ENCODE measurements at regions not wholly inside any gene's neighbourhood (a gene's known extent, or its start where the extent isn't known, plus 50 kb on each side); places are given as distances from the start of the nearest gene placed in this dataset.

GRCh38 chr1:10848109-10848684 lies 51.8 kb upstream of the CASZ1 start:
- no peak for FAIRE-seq

DNA sequence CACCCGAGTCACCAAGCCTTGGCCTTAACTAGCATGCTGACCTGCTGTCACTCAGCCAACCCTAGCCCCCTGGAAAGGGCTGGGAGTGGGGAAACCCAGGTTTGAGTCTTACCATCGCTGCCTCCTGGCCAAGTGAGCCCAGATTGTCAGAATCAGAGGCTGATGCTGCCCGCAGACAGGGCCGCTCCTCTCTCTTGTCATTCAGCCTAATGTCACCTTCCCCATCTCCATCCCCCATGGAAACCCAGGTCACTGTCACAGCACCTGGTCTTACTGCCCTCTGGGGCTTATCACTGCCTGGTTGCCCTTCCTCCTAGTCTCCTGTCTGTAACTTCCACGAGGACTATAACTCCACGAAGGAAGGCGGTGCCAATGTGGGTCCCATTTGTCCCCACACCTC lies 53.6 kb upstream of the CASZ1 start:
- FAIRE-seq, result no peak

GRCh38 chr1:10851024-10852013 lies 54.9 kb upstream of the CASZ1 start:
- FAIRE-seq, result no peak

DNA sequence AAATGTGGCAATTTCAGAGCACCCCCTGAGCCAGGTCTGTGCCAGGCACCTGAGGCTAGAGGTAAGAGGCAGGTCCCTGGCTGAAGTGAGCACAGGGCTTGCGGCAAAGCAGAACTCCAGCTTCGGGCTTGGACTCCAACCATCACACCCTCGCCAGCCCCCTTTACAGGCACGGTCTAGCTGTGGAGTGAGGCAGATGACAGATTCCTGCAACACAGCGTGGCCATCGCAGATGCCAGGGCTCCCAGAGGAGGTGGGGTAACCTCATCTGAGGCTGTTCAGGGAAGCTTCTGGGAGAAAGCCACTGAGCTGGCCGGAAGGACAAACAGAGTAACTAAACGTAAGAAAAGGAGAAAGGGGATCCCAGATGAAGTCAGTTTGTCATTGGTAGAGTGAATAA lies 55.6 kb upstream of the CASZ1 start:
- no peak for FAIRE-seq

- no peak for FAIRE-seq
These were observed 56.0 kb upstream of the CASZ1 start for GRCh38 chr1:10852486-10852885.

DNA sequence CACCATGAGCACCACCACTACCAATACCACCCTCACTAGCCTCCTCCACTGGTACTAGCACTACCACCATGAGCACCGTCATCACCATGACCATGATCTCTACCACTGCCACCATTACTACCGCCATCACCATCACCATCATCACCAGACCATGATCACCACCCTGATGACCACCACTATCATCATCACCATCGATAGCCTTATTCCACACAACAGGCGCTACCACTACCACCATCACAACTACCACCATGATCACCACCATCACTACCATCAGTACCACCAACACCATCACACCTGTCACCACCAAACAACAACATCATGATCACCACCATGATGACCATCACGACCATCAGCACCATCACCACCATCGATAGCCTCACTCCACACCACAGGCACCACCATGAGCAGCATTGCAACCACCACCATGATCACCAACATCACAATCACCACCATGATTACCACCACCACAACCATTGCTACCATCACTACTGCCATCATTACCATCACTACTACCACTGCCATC lies 56.6 kb upstream of the CASZ1 start:
- FAIRE-seq, result no peak

GRCh38 chr1:10853701-10854100 lies 57.3 kb upstream of the CASZ1 start:
- no peak for FAIRE-seq

- FAIRE-seq, result no peak
These were observed 58.5 kb upstream of the CASZ1 start for GRCh38 chr1:10854856-10855459.

- no peak for FAIRE-seq
These were observed 59.8 kb upstream of the CASZ1 start for GRCh38 chr1:10856176-10856683.

DNA sequence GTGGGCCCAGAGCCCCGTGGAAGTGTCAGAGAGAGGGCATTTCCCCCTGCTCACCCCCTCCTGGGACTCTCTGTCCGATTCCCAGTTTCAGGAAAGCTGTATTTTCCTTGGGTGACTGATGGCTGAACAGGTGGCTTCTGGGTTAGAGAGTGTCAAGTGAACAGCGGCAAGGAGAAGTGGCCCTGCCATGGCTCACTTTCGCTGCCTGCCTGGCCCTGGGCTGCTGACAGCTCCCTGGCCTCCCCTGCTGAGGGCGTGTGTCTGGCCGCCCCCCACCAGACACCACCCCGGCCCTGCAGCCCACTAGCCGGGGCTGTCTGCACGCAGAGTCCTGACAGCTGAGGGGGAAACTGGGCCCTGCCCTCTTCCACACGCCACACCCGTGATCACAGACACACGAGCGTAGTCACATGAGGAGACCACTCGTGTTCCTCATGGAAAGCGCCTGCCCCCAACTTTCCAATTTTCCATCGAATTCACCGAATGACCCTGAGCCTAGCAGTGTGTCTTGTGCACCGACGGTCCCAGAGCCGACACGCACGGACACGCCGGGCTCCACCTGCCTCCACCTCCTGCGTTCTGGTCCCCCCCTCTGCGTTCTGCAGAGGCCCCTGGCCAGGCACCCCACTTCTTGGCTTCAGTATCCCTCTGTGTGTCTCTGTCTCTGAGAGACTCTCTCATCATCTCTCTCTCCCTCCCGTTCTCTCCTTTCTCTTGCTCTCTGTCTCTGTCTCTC lies 60.6 kb upstream of the CASZ1 start:
- FAIRE-seq, result no peak

GRCh38 chr1:10857687-10858086 lies 61.2 kb upstream of the CASZ1 start:
- FAIRE-seq, result no peak

GRCh38 chr1:10860218-10860617 lies 63.8 kb upstream of the CASZ1 start:
- no peak for FAIRE-seq

DNA sequence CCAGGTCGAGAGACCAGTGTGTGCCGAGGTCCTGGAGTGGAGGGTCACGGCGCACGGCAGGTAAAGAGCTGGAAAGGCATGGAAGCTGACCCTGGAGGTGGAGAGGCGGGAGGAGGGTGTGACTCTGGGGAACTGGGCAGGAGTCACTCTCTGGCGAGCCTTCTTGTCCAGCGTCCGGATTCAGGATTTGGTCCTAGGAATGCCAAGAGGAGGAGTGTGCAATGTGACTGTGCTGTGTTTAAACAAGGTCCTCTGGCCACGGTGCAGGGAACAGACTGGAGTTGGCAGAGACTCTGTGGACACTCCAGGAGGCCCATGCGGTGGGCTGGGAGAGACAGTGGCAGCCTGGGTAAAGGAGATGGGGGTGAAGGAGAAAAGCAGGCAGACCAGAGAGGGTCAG lies 64.2 kb upstream of the CASZ1 start:
- FAIRE-seq, result no peak

DNA sequence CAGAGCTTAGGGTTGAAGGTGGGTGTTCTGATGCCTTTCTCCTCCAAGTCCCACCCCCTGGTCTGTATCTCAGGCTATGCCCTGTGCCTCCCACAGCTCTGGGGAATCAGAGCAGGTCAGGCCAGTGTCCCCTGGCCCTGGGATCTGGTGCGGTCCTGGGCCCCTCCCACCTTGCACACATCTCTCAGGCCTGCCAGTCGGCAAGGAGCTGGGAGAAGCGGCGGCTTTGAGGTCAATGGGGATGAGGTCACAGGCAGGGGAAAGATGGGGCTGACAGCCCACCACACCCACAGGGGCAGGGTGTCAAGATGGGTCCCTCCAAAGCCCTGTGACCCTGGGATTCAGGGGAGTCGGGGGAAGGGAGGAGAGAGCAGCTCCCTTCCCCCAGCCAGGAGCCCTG lies 65.4 kb upstream of the CASZ1 start:
- no peak for FAIRE-seq

DNA sequence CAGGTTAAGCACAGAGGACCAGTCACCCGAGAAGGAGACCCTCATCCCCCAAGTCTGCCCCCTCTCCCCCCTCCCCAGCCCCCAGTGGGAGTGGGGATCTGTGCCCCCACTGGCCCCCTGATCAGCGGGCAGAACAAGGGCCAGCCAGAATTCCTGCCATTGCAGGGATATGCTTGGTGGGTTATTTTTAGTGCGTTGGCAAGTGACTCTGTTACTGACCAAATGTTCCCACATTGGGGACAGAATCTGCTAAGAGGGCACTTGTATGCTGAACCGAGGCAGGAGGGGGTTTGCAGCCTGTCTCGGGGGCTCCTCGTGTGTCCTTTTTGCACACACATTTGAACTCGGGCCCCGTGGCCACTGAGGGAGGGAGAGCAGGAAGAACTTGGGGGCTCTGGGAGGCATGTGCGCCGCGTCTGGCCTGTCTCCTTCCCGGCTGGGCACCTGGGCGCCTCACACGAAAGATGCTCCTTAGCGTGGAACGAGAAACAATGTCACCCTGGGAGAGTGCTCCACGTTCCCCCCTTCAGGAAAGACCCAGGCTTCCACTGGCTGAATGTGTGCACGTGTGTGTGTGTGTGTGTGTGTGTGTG lies 66.4 kb upstream of the CASZ1 start:
- no peak for FAIRE-seq

- no peak for FAIRE-seq
These were observed 67.4 kb upstream of the CASZ1 start for GRCh38 chr1:10863886-10864285.

GRCh38 chr1:10864776-10865175 lies 68.3 kb upstream of the CASZ1 start:
- no peak for FAIRE-seq

DNA sequence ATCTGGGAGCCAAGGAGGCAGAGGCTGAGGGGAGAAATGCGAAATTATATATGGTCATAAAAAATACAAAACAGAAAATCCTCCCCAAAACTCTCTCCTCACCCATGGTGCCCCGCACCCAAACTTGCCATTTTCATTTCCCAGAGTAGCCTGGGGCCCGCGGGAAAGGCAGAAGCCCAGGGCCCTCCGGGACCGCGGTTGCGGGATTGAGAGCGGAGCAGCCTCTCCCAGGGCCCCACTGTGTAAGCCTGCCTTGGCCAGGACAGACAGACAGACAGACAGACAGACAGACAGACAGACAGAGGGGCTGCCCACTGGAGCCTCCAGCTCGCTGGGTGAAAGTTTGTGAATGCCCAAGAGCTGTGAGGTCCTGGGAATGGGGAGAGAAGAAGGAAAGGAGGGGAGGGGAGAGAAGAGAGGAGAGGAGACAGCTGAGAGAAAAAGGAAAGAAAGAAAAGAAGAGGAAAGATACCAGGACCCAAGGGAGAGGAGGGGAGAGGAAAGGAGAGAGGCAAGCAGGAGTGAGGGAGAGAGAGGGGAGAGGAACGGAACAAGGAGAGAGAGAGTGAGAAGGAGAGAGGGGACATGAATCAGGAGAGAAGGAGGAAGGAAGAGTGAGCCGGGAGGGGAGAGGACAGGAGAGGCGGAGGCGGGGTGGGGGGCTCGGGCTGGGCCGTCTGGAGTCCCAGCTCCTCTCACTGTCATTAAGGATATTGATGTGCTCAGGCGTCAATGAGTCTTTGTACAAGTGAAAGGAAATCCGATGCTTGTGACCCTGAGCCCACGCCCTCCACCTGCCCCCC lies 69.3 kb upstream of the CASZ1 start:
- no peak for FAIRE-seq

DNA sequence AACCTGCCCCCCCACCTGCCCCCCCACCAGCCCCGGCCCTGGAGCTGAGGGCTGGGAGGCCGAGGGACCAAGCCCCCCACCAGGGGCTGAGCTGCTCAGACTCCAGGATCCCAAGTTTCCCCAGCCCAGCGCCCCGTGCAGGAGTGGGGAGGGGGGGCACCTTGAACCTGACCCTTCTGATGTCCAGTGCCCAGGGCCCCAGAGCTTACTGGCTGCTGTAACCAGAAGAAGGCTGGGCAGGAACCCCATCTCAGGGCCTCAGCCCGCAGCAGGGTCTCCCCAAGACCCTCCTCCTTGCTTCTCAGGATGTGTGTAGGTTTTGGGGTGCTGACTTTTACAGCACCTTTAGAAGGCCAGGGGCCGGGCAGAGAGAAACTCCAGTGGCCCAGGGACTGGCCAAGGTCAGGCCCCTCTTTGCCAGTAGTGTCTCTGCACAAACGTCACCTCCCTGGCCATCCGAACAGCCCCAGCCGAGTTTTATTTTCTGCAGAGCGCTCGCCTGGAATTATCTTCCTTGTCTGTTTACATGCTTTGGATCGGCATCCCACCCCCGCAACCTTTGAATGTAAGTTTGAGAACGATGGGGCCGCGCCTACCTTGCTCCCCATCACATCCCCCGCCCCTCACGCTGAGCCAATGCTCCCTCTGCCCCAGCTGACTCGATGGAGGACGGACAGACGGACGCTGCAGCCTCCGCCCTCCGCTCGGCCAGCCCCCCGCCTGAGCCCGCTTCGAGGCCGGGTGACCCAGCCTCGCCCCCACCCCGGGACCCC lies 70.1 kb upstream of the CASZ1 start:
- FAIRE-seq, result no peak

- FAIRE-seq, result no peak
These were observed 70.8 kb upstream of the CASZ1 start for GRCh38 chr1:10867138-10867721.
